GM06990 (cell line): ENCODE measurements at regions not wholly inside any gene's neighbourhood (a gene's known extent, or its start where the extent isn't known, plus 50 kb on each side); places are given as distances from the start of the nearest gene placed in this dataset.
"Not testable (repeated sequence)": the region's sequence is repeated elsewhere in the genome, so short reads cannot be mapped to it uniquely, and the experiment has no call there.

Experiments used
- DNase-seq: peaks from one replicate; pipeline ENCODE4 v3.0.0-alpha.2; 2011; ENCODE audit not compliant: insufficient read length; ENCODE audit errors: extremely low read depth
- H3K27me3 ChIP-seq: replicated peaks from 2 replicates; pipeline ENCODE4 v1.6.0; 2011; ENCODE audit warnings: low read length; ENCODE audit not compliant: control insufficient read depth, insufficient read depth
- H3K36me3 ChIP-seq: 2 replicates; pipeline ENCODE4 v1.5.1; 2011; ENCODE audit warnings: low read length; ENCODE audit not compliant: control insufficient read depth, insufficient read depth
- H3K4me3 ChIP-seq: replicated peaks from 2 replicates; pipeline ENCODE4 v1.5.1; 2011; ENCODE audit warnings: low read depth, mild to moderate bottlenecking, control low read depth, low read length
- CTCF ChIP-seq: IDR thresholded peaks from 2 replicates; pipeline ENCODE4 v1.5.1; 2011; ENCODE audit warnings: low read length, control low read depth, mild to moderate bottlenecking, inconsistent platforms; ENCODE audit not compliant: insufficient read depth, poor library complexity, severe bottlenecking

GRCh38 chr12:25705261-25705660 is 152.2 kb upstream of the LMNTD1 start:
- no peak for TF ChIP-seq CTCF
- Histone ChIP-seq H3K27me3 (no peaks in the 10 kb centered on the region), H3K4me3 (no peak overlapping the region), H3K36me3 (no peaks in the 10 kb centered on the region)
- DNase-seq, result no peak

- not testable (repeated sequence) for H3K36me3 ChIP-seq, H3K4me3 ChIP-seq, DNase-seq
These were observed 153.6 kb upstream of the LMNTD1 start for GRCh38 chr12:25706646-25707045.

GRCh38 chr12:25707056-25707455 is 154.0 kb upstream of the LMNTD1 start:
- DNase-seq, result no peak
- H3K27me3 ChIP-seq, result no peaks in the 10 kb centered on the region
- H3K36me3 ChIP-seq, result no peaks in the 10 kb centered on the region
- no peak for TF ChIP-seq CTCF
- H3K4me3 ChIP-seq, result no peak overlapping the region

More at GRCh38 chr12:25706646-25707045, 153.6 kb upstream of the LMNTD1 start:
- not testable (repeated sequence) for H3K27me3 ChIP-seq

GRCh38 chr12:25708661-25709060 is 155.6 kb upstream of the LMNTD1 start:
- no peak for TF ChIP-seq CTCF
- no peaks in the 10 kb centered on the region for H3K27me3 ChIP-seq
- H3K4me3 ChIP-seq, result no peak overlapping the region
- no peak for DNase-seq
- H3K36me3 ChIP-seq, result no peaks in the 10 kb centered on the region

- DNase-seq, result no peak
These were observed 157.0 kb upstream of the LMNTD1 start for GRCh38 chr12:25710128-25710527.

GRCh38 chr12:25710938-25711605 is 158.0 kb upstream of the LMNTD1 start:
- not testable (repeated sequence) for H3K4me3 ChIP-seq, H3K36me3 ChIP-seq, H3K27me3 ChIP-seq, DNase-seq

More at GRCh38 chr12:25710128-25710527, 157.0 kb upstream of the LMNTD1 start:
- H3K4me3 ChIP-seq, result no peak overlapping the region
- no peak for TF ChIP-seq CTCF
- H3K36me3 ChIP-seq, result no peaks in the 10 kb centered on the region
- H3K27me3 ChIP-seq, result no peaks in the 10 kb centered on the region

- H3K36me3 ChIP-seq, result no peaks in the 10 kb centered on the region
- TF ChIP-seq CTCF, result no peak
- peak; percentile 10 for DNase-seq
These were observed 159.1 kb upstream of the LMNTD1 start for GRCh38 chr12:25712169-25712568.

More at GRCh38 chr12:25712169-25712568, 159.1 kb upstream of the LMNTD1 start:
- no peaks in the 10 kb centered on the region for H3K27me3 ChIP-seq
- H3K4me3 ChIP-seq, result no peak overlapping the region
